ENCODE measurements at regions not wholly inside any gene's neighbourhood (a gene's known extent, or its start where the extent isn't known, plus 50 kb on each side); places are given as distances from the start of the nearest gene placed in this dataset.
"Not testable (repeated sequence)": the region's sequence is repeated elsewhere in the genome, so short reads cannot be mapped to it uniquely, and the experiment has no call there.

- no peak overlapping the region for H3K9ac ChIP-seq (ENCODE audit: low read depth, low read length)
- H3K27me3 ChIP-seq (ENCODE audit: control insufficient read depth, insufficient read depth, low read length), result no peaks in the 10 kb centered on the region
- no peaks in the 10 kb centered on the region for H3K36me3 ChIP-seq (ENCODE audit: control insufficient read depth, insufficient read depth, low read length)
- H3K4me3 ChIP-seq (ENCODE audit: low read depth, low read length), result no peak overlapping the region
- H3K4me1 ChIP-seq (ENCODE audit: control insufficient read depth, insufficient read depth, low read length), result no peaks in the 10 kb centered on the region
- no peak overlapping the region for H3K27ac ChIP-seq (ENCODE audit: low read depth, low read length)
- H3K9me3 ChIP-seq (ENCODE audit: control insufficient read depth, insufficient read depth, low read length), result no peaks in the 10 kb centered on the region
Measured at GRCh38 chr3:39601241-39601640, 133.8 kb downstream of the MOBP start.

- no peaks in the 10 kb centered on the region for H3K27me3 ChIP-seq (ENCODE audit: control insufficient read depth, insufficient read depth, low read length)
- no peaks in the 10 kb centered on the region for H3K9me3 ChIP-seq (ENCODE audit: control insufficient read depth, insufficient read depth, low read length)
- H3K4me1 ChIP-seq (ENCODE audit: control insufficient read depth, insufficient read depth, low read length), result no peaks in the 10 kb centered on the region
- no peak overlapping the region for H3K27ac ChIP-seq (ENCODE audit: low read depth, low read length)
- no peak overlapping the region for H3K4me3 ChIP-seq (ENCODE audit: low read depth, low read length)
- no peaks in the 10 kb centered on the region for H3K36me3 ChIP-seq (ENCODE audit: control insufficient read depth, insufficient read depth, low read length)
- no peak overlapping the region for H3K9ac ChIP-seq (ENCODE audit: low read depth, low read length)
Measured at GRCh38 chr3:39605837-39606236, 138.4 kb downstream of the MOBP start.

- no peaks in the 10 kb centered on the region for H3K9me3 ChIP-seq (ENCODE audit: control insufficient read depth, insufficient read depth, low read length)
- H3K4me3 ChIP-seq (ENCODE audit: low read depth, low read length), result no peak overlapping the region
- H3K27me3 ChIP-seq (ENCODE audit: control insufficient read depth, insufficient read depth, low read length), result no peaks in the 10 kb centered on the region
- H3K27ac ChIP-seq (ENCODE audit: low read depth, low read length), result no peak overlapping the region
- H3K36me3 ChIP-seq (ENCODE audit: control insufficient read depth, insufficient read depth, low read length), result no peaks in the 10 kb centered on the region
- no peak overlapping the region for H3K9ac ChIP-seq (ENCODE audit: low read depth, low read length)
- H3K4me1 ChIP-seq (ENCODE audit: control insufficient read depth, insufficient read depth, low read length), result peaks cover 7% of the 10 kb centered on the region; the same call in 1 of the 2 replicates
Measured at GRCh38 chr3:39626198-39626597, 158.7 kb downstream of the MOBP start.

- Histone ChIP-seq H3K36me3 (ENCODE audit: control insufficient read depth, insufficient read depth, low read length) (no peaks in the 10 kb centered on the region), H3K4me1 (ENCODE audit: control insufficient read depth, insufficient read depth, low read length) (peaks cover 7% of the 10 kb centered on the region; the same call in 1 of the 2 replicates), H3K27me3 (ENCODE audit: control insufficient read depth, insufficient read depth, low read length) (no peaks in the 10 kb centered on the region), H3K9me3 (ENCODE audit: control insufficient read depth, insufficient read depth, low read length) (no peaks in the 10 kb centered on the region), H3K4me3 (ENCODE audit: low read depth, low read length) (no peak overlapping the region), H3K9ac (ENCODE audit: low read depth, low read length) (no peak overlapping the region), H3K27ac (ENCODE audit: low read depth, low read length) (no peak overlapping the region)
Measured at GRCh38 chr3:39631136-39631535, 163.7 kb downstream of the MOBP start.

GRCh38 chr3:39637807-39638206 lies 170.3 kb downstream of the MOBP start:
- Histone ChIP-seq H3K27ac (ENCODE audit: low read depth, low read length) (no peak overlapping the region), H3K9ac (ENCODE audit: low read depth, low read length) (no peak overlapping the region), H3K36me3 (ENCODE audit: control insufficient read depth, insufficient read depth, low read length) (no peaks in the 10 kb centered on the region), H3K4me3 (ENCODE audit: low read depth, low read length) (no peak overlapping the region), H3K27me3 (ENCODE audit: control insufficient read depth, insufficient read depth, low read length) (no peaks in the 10 kb centered on the region), H3K4me1 (ENCODE audit: control insufficient read depth, insufficient read depth, low read length) (peaks cover 16% of the 10 kb centered on the region), H3K9me3 (ENCODE audit: control insufficient read depth, insufficient read depth, low read length) (no peaks in the 10 kb centered on the region)

GRCh38 chr3:39638301-39638700 lies 170.8 kb downstream of the MOBP start:
- no peak overlapping the region for H3K9ac ChIP-seq (ENCODE audit: low read depth, low read length)
- no peak overlapping the region for H3K4me3 ChIP-seq (ENCODE audit: low read depth, low read length)
- H3K27me3 ChIP-seq (ENCODE audit: control insufficient read depth, insufficient read depth, low read length), result no peaks in the 10 kb centered on the region
- peaks cover 16% of the 10 kb centered on the region for H3K4me1 ChIP-seq (ENCODE audit: control insufficient read depth, insufficient read depth, low read length)
- H3K9me3 ChIP-seq (ENCODE audit: control insufficient read depth, insufficient read depth, low read length), result no peaks in the 10 kb centered on the region
- no peak overlapping the region for H3K27ac ChIP-seq (ENCODE audit: low read depth, low read length)
- no peaks in the 10 kb centered on the region for H3K36me3 ChIP-seq (ENCODE audit: control insufficient read depth, insufficient read depth, low read length)

- Histone ChIP-seq H3K4me3 (ENCODE audit: low read depth, low read length) (no peak overlapping the region), H3K36me3 (ENCODE audit: control insufficient read depth, insufficient read depth, low read length) (no peaks in the 10 kb centered on the region), H3K9ac (ENCODE audit: low read depth, low read length) (peak overlapping the region; percentile 36; the same call in 1 of the 2 replicates), H3K27me3 (ENCODE audit: control insufficient read depth, insufficient read depth, low read length) (no peaks in the 10 kb centered on the region), H3K27ac (ENCODE audit: low read depth, low read length) (peak overlapping the region; percentile 87), H3K4me1 (ENCODE audit: control insufficient read depth, insufficient read depth, low read length) (peaks cover 16% of the 10 kb centered on the region), H3K9me3 (ENCODE audit: control insufficient read depth, insufficient read depth, low read length) (no peaks in the 10 kb centered on the region)
Measured at GRCh38 chr3:39639344-39640236, 169.8 kb upstream of the MYRIP start.

GRCh38 chr3:39641274-39641673 lies 168.1 kb upstream of the MYRIP start:
- Histone ChIP-seq H3K27me3 (ENCODE audit: control insufficient read depth, insufficient read depth, low read length) (no peaks in the 10 kb centered on the region), H3K36me3 (ENCODE audit: control insufficient read depth, insufficient read depth, low read length) (no peaks in the 10 kb centered on the region), H3K9ac (ENCODE audit: low read depth, low read length) (no peak overlapping the region), H3K9me3 (ENCODE audit: control insufficient read depth, insufficient read depth, low read length) (no peaks in the 10 kb centered on the region), H3K4me3 (ENCODE audit: low read depth, low read length) (no peak overlapping the region), H3K4me1 (ENCODE audit: control insufficient read depth, insufficient read depth, low read length) (peaks cover 16% of the 10 kb centered on the region), H3K27ac (ENCODE audit: low read depth, low read length) (no peak overlapping the region)

- Histone ChIP-seq H3K36me3 (ENCODE audit: control insufficient read depth, insufficient read depth, low read length) (no peaks in the 10 kb centered on the region), H3K27me3 (ENCODE audit: control insufficient read depth, insufficient read depth, low read length) (no peaks in the 10 kb centered on the region), H3K9ac (ENCODE audit: low read depth, low read length) (no peak overlapping the region)
Measured at GRCh38 chr3:39644176-39644575, 165.2 kb upstream of the MYRIP start.

GRCh38 chr3:39651256-39651655 lies 158.2 kb upstream of the MYRIP start:
- not testable (repeated sequence) for H3K27me3 ChIP-seq (ENCODE audit: control insufficient read depth, insufficient read depth, low read length); H3K4me3 ChIP-seq (ENCODE audit: low read depth, low read length); H3K9ac ChIP-seq (ENCODE audit: low read depth, low read length); H3K36me3 ChIP-seq (ENCODE audit: control insufficient read depth, insufficient read depth, low read length); H3K9me3 ChIP-seq (ENCODE audit: control insufficient read depth, insufficient read depth, low read length); H3K27ac ChIP-seq (ENCODE audit: low read depth, low read length); H3K4me1 ChIP-seq (ENCODE audit: control insufficient read depth, insufficient read depth, low read length)

More at GRCh38 chr3:39644176-39644575, 165.2 kb upstream of the MYRIP start:
- Histone ChIP-seq H3K9me3 (ENCODE audit: control insufficient read depth, insufficient read depth, low read length) (no peaks in the 10 kb centered on the region), H3K4me3 (ENCODE audit: low read depth, low read length) (no peak overlapping the region), H3K27ac (ENCODE audit: low read depth, low read length) (no peak overlapping the region), H3K4me1 (ENCODE audit: control insufficient read depth, insufficient read depth, low read length) (peaks cover 9% of the 10 kb centered on the region)

- Histone ChIP-seq H3K9me3 (ENCODE audit: control insufficient read depth, insufficient read depth, low read length) (peaks cover 4% of the 10 kb centered on the region; the same call in 1 of the 2 replicates), H3K27me3 (ENCODE audit: control insufficient read depth, insufficient read depth, low read length) (no peaks in the 10 kb centered on the region), H3K4me1 (ENCODE audit: control insufficient read depth, insufficient read depth, low read length) (no peaks in the 10 kb centered on the region), H3K36me3 (ENCODE audit: control insufficient read depth, insufficient read depth, low read length) (no peaks in the 10 kb centered on the region), H3K27ac (ENCODE audit: low read depth, low read length) (no peak overlapping the region), H3K9ac (ENCODE audit: low read depth, low read length) (no peak overlapping the region), H3K4me3 (ENCODE audit: low read depth, low read length) (no peak overlapping the region)
Measured at GRCh38 chr3:39651993-39652739, 157.2 kb upstream of the MYRIP start.

Measured in HUES48 (cell line).